Upper lobe of left lung (tissue), 6 donors: ENCODE measurements at regions not wholly inside any gene's neighbourhood (a gene's known extent, or its start where the extent isn't known, plus 50 kb on each side); places are given as distances from the start of the nearest gene placed in this dataset.

ENCODE experiments used
- ATAC-seq, 2 donors: fragments of 200-7000 bp; cut with Tn5 transposase; one replicate each; pipeline ENCODE4 v1.9.1; 2022; ENCODE audit warnings: mild to moderate bottlenecking in 2 of 2, moderate library complexity in 2 of 2; ENCODE audit not compliant: low FRiP score in 2 of 2
- DNase-seq, 2 donors: peaks; one replicate each; pipeline ENCODE4 v3.0.0-alpha.2; 2019 to 2020
- H3K27ac ChIP-seq, 4 donors: fragments of 200-600 bp; sonication (generic); one replicate each; pipeline ENCODE4 v1.5.1; 2016 to 2019
- H3K27me3 ChIP-seq, 4 donors: fragments of 200-600 bp; sonication (generic); one replicate each; pipeline ENCODE4 v1.5.1; 2017 to 2019
- H3K36me3 ChIP-seq, 4 donors: fragments of 200-600 bp; sonication (generic); one replicate each; pipeline ENCODE4 v1.5.1; 2016 to 2019
- H3K4me1 ChIP-seq, 4 donors: fragments of 200-600 bp; sonication (generic); one replicate each; pipeline ENCODE4 v1.5.1; 2018 to 2019
- H3K4me3 ChIP-seq, 4 donors: fragments of 200-600 bp; sonication (generic); one replicate each; pipeline ENCODE4 v1.5.1; 2017 to 2019; ENCODE audit warnings: mild to moderate bottlenecking in 2 of 4, moderate library complexity in 1 of 4
- H3K9me3 ChIP-seq, 4 donors: fragments of 200-600 bp; sonication (generic); one replicate each; pipeline ENCODE4 v1.5.1; 2018 to 2019
- EP300 ChIP-seq, 4 donors: sonication (generic); formaldehyde crosslinking; IDR thresholded peaks; one replicate each; pipeline ENCODE4 v1.5.1; 2017; ENCODE audit warnings: antibody characterized with exemption in 4 of 4, control low read depth in 2 of 4
- POLR2A ChIP-seq, 4 donors: fragments of 450-650 bp; IDR thresholded peaks; one replicate each; pipeline ENCODE4 v1.5.1; 2016 to 2017; ENCODE audit warnings: antibody characterized with exemption in 4 of 4, mild to moderate bottlenecking in 2 of 4
- POLR2AphosphoS5 ChIP-seq, 2 donors: sonication (generic); formaldehyde crosslinking; IDR thresholded peaks; one replicate each; pipeline ENCODE4 v1.5.1; 2017; ENCODE audit warnings: antibody characterized with exemption in 2 of 2
- WGBS, 2 donors: methylation state at CpG; one replicate each; pipeline ENCODE4 v1.1.5; 2017 to 2018; 5-methylcytosine and 5-hydroxymethylcytosine counted together
- TF ChIP-seq, protein P1 (sequence below), 6 experiments: fragments of 450-650 bp in 4 of 6; fragments of 200-600 bp in 2 of 6; sonication (generic) in 2 of 6; IDR thresholded peaks; one replicate each; pipeline ENCODE4 v1.5.1; 2016 to 2019; ENCODE audit warnings: antibody characterized with exemption in 6 of 6
- donor health status: DM: no; HTN: no; CAD: no; lungs with moderate emphysema.
- donor health status: DM: no; HTN: yes; CAD: no; lungs with severe emphysema.

- H3K9me3 ChIP-seq = no peaks in the 10 kb centered on the region
- TF ChIP-seq EP300 (IDR thresholded peaks at IDR 0.05) (no peak), POLR2A (IDR thresholded peaks at IDR 0.05) (no peak), POLR2AphosphoS5 (IDR thresholded peaks at IDR 0.05) (no peak)
- TF ChIP-seq, protein P1, sequence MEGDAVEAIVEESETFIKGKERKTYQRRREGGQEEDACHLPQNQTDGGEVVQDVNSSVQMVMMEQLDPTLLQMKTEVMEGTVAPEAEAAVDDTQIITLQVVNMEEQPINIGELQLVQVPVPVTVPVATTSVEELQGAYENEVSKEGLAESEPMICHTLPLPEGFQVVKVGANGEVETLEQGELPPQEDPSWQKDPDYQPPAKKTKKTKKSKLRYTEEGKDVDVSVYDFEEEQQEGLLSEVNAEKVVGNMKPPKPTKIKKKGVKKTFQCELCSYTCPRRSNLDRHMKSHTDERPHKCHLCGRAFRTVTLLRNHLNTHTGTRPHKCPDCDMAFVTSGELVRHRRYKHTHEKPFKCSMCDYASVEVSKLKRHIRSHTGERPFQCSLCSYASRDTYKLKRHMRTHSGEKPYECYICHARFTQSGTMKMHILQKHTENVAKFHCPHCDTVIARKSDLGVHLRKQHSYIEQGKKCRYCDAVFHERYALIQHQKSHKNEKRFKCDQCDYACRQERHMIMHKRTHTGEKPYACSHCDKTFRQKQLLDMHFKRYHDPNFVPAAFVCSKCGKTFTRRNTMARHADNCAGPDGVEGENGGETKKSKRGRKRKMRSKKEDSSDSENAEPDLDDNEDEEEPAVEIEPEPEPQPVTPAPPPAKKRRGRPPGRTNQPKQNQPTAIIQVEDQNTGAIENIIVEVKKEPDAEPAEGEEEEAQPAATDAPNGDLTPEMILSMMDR (IDR thresholded peaks at IDR 0.05) = no peak
- ATAC-seq (no peak), DNase-seq (peak in 1 of 2 donors; percentile 54)
- H3K4me3 ChIP-seq = no peak overlapping the region
- H3K36me3 ChIP-seq = no peaks in the 10 kb centered on the region
- no peaks in the 10 kb centered on the region for H3K27me3 ChIP-seq
- 86% methylated on average over 1 of the region's 1 CpG; no CpG with 5 or more reads in 1 of the 2 donors for WGBS, 2 donors
- H3K27ac ChIP-seq = no peak overlapping the region
- H3K4me1 ChIP-seq = peaks cover 0 to under 1% (median 0%) of the 10 kb centered on the region in 4 donors
Observed at GRCh38 chr16:54347961-54348360, 61.4 kb upstream of the IRX3 start.

- no peak for DNase-seq
- TF ChIP-seq EP300 (IDR thresholded peaks at IDR 0.05) (no peak), POLR2AphosphoS5 (IDR thresholded peaks at IDR 0.05) (no peak), POLR2A (IDR thresholded peaks at IDR 0.05) (no peak)
- TF ChIP-seq, protein P1 (IDR thresholded peaks at IDR 0.05) = no peak
- no peaks in the 10 kb centered on the region for H3K9me3 ChIP-seq
- no peaks in the 10 kb centered on the region for H3K36me3 ChIP-seq
- no peaks in the 10 kb centered on the region for H3K27me3 ChIP-seq
- no peak overlapping the region for H3K27ac ChIP-seq
- ATAC-seq = no peak
- 64 to 72% methylated on average over 3 of the region's 3 CpGs for WGBS, 2 donors
- peaks cover 3 to 15% (median 9%) of the 10 kb centered on the region in 4 donors for H3K4me1 ChIP-seq
- no peak overlapping the region for H3K4me3 ChIP-seq
Observed at GRCh38 chr16:54346041-54346440, 59.5 kb upstream of the IRX3 start.

- DNase-seq = peak in 1 of 2 donors; percentile 61
Observed at GRCh38 chr16:54344646-54345630, 58.4 kb upstream of the IRX3 start.

GRCh38 chr16:54342966-54343365, 56.4 kb upstream of the IRX3 start:
- TF ChIP-seq POLR2AphosphoS5 (IDR thresholded peaks at IDR 0.05) = no peak
- TF ChIP-seq POLR2A (IDR thresholded peaks at IDR 0.05) = no peak
- no peak for TF ChIP-seq EP300 (IDR thresholded peaks at IDR 0.05)
- TF ChIP-seq, protein P1 (IDR thresholded peaks at IDR 0.05) = no peak
- DNase-seq (no peak), ATAC-seq (no peak)
- Histone ChIP-seq H3K27me3 (no peaks in the 10 kb centered on the region), H3K27ac (peak overlapping the region in 3 of 4 donors; percentile 21 to 83 (median 26)), H3K9me3 (no peaks in the 10 kb centered on the region), H3K36me3 (no peaks in the 10 kb centered on the region), H3K4me1 (peaks cover 3 to 15% (median 9%) of the 10 kb centered on the region in 4 donors), H3K4me3 (no peak overlapping the region)
- WGBS, 2 donors = 82 to 83% methylated on average over 5 of the region's 5 CpGs

More at GRCh38 chr16:54344646-54345630, 58.4 kb upstream of the IRX3 start:
- TF ChIP-seq EP300 (IDR thresholded peaks at IDR 0.05) (no peak), POLR2AphosphoS5 (IDR thresholded peaks at IDR 0.05) (no peak), POLR2A (IDR thresholded peaks at IDR 0.05) (no peak)
- TF ChIP-seq, protein P1 (IDR thresholded peaks at IDR 0.05) = no peak
- no peak for ATAC-seq
- H3K4me3 ChIP-seq = no peak overlapping the region
- no peaks in the 10 kb centered on the region for H3K36me3 ChIP-seq
- no peaks in the 10 kb centered on the region for H3K9me3 ChIP-seq
- 72 to 79% methylated on average over 19 to 22 of the region's 22 CpGs for WGBS, 2 donors
- peaks cover 3 to 15% (median 9%) of the 10 kb centered on the region in 4 donors for H3K4me1 ChIP-seq
- no peak overlapping the region for H3K27ac ChIP-seq
- H3K27me3 ChIP-seq = no peaks in the 10 kb centered on the region
